ENCODE measurements at regions not wholly inside any gene's neighbourhood (a gene's known extent, or its start where the extent isn't known, plus 50 kb on each side); places are given as distances from the start of the nearest gene placed in this dataset.

DNA sequence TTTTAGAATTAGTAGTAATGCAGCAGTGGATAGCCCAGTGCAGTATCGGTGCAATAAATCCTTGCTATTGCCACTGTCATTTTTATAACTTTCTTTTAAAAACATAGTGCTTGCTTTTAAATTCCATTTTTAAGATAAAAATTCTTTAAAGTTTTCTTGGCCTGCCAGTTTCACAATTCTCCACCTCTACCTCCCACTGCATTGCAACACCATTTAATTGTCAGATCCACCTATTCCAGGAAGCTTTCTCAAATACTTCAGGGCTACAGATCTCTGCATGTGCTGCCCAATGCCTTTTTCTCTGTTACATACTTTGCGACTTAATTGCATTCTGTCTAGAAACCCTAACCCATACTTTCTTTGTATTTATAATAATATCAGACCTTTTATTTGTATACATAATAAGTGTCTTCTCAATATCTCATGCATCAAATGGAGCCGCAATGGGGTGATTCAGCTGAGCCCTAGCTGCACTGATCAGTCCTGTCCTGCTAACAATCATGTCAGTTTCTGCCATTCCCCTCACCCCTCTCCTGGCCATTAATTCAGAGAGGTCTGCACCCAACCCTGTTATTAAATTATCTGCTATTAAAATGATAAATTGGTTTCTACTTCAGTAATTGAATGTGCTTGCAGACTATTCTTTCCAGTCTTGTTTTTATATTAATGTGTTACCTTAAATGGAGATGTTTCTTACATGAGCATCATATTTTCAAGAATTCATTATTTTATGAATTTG is 193.1 kb downstream of the SLIT2 start:
- TF ChIP-seq, protein P1, sequence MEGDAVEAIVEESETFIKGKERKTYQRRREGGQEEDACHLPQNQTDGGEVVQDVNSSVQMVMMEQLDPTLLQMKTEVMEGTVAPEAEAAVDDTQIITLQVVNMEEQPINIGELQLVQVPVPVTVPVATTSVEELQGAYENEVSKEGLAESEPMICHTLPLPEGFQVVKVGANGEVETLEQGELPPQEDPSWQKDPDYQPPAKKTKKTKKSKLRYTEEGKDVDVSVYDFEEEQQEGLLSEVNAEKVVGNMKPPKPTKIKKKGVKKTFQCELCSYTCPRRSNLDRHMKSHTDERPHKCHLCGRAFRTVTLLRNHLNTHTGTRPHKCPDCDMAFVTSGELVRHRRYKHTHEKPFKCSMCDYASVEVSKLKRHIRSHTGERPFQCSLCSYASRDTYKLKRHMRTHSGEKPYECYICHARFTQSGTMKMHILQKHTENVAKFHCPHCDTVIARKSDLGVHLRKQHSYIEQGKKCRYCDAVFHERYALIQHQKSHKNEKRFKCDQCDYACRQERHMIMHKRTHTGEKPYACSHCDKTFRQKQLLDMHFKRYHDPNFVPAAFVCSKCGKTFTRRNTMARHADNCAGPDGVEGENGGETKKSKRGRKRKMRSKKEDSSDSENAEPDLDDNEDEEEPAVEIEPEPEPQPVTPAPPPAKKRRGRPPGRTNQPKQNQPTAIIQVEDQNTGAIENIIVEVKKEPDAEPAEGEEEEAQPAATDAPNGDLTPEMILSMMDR (IDR thresholded peaks at IDR 0.05) = no peak
- TF ChIP-seq POLR2A (IDR thresholded peaks at IDR 0.05) = no peak
